ENCODE measurements at regions not wholly inside any gene's neighbourhood (a gene's known extent, or its start where the extent isn't known, plus 50 kb on each side); places are given as distances from the start of the nearest gene placed in this dataset.
"Not testable (repeated sequence)": the region's sequence is repeated elsewhere in the genome, so short reads cannot be mapped to it uniquely, and the experiment has no call there.

- TF ChIP-seq CTCF (IDR thresholded peaks at IDR 0.05); TAF1 (IDR thresholded peaks at IDR 0.05; ENCODE audit: borderline replicate concordance, low read depth, low read length); USF2 (IDR thresholded peaks at IDR 0.05; ENCODE audit: borderline replicate concordance, low read depth, low read length); MAX (IDR thresholded peaks at IDR 0.05; ENCODE audit: low read depth); POLR2AphosphoS5 (IDR thresholded peaks at IDR 0.05; ENCODE audit: low read depth, low read length); TCF12 (IDR thresholded peaks at IDR 0.05); GATA2 (CRISPR knock-in tag; IDR thresholded peaks at IDR 0.05); RAD21 (IDR thresholded peaks at IDR 0.05; ENCODE audit: low read length); GABPA (IDR thresholded peaks at IDR 0.05; ENCODE audit: low read depth); RCOR1 (IDR thresholded peaks at IDR 0.05; ENCODE audit: low read length); SMC3 (IDR thresholded peaks at IDR 0.05; ENCODE audit: low read depth, low read length); EP300 (IDR thresholded peaks at IDR 0.05; ENCODE audit: borderline replicate concordance in 1 of 2, low read depth in 1 of 2, low read length in 1 of 2): not testable (repeated sequence)
Observed at GRCh38 chr12:13526185-13526921, 329.8 kb downstream of the EMP1 start.

All from SK-N-SH (cell line).